ENCODE measurements at regions not wholly inside any gene's neighbourhood (a gene's known extent, or its start where the extent isn't known, plus 50 kb on each side); places are given as distances from the start of the nearest gene placed in this dataset.

DNA sequence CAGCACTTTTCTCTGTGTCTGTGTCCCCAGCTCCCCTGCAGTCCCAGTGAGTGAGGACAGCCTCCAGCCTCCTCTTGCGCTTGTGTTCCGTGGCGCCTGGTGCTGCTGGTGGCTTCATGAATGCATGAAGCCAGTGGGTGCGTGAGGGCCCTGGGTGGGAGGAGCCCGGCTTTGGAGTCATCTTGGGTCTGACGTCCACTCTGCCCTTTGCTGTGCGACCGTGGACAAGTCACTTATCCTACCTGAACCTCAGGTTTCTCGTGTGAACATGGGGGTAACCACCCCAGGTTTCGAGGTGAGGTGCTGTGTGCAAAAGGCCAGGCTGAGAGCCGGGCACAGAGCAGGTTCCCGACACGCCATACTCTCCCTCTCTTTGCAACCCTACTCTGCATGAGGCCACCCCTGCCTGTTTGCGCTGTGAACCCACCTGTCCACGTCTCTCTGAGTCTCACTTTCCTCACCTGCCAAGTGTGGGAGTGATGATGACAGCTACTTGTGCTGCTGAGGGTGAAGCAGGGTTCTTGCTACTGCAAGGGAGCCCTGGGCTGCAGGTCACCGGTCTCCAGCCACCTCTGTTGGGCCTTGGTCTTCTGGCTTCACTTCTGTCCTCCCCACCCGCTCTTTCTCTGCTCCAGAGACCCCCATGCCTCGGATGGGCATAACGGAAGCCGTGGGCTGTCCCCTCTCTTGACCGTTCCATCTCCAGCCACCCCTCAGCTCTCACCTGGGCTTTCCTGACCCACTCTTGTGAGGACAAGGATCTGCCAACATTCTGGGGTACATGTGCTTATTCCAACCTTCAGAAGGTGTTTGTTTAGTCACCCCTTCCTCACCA is 537.6 kb downstream of the TBC1D22A start:
- DNase-seq: no peak
- no peak overlapping the region for H3K4me3 ChIP-seq
- H3K27ac ChIP-seq: no peak overlapping the region
- TF ChIP-seq CTCF (IDR thresholded peaks at IDR 0.05): no peak
- H3K27me3 ChIP-seq: peaks cover 0 to 14% of the 10 kb centered on the region in 2 donors
- no peak for ATAC-seq
- no peaks in the 10 kb centered on the region for H3K36me3 ChIP-seq
- H3K4me1 ChIP-seq: no peaks in the 10 kb centered on the region
- H3K9me3 ChIP-seq: no peaks in the 10 kb centered on the region
- intact Hi-C loops (cut with DNase I): no loop called here

- Histone ChIP-seq H3K9me3 (no peaks in the 10 kb centered on the region), H3K4me1 (no peaks in the 10 kb centered on the region), H3K27me3 (peaks cover 0 to 14% of the 10 kb centered on the region in 2 donors), H3K36me3 (no peaks in the 10 kb centered on the region), H3K27ac (no peak overlapping the region), H3K4me3 (no peak overlapping the region)
- intact Hi-C loops (cut with DNase I): no loop called here
- no peak for ATAC-seq
- no peak for DNase-seq
- TF ChIP-seq CTCF (IDR thresholded peaks at IDR 0.05): no peak
Measured at GRCh38 chr22:47299211-47299862, 536.9 kb downstream of the TBC1D22A start.

- no peak overlapping the region for H3K27ac ChIP-seq
- DNase-seq (no peak), ATAC-seq (no peak)
- H3K4me1 ChIP-seq: no peaks in the 10 kb centered on the region
- TF ChIP-seq CTCF (IDR thresholded peaks at IDR 0.05): no peak
- intact Hi-C loops (cut with DNase I): no loop called here
- H3K36me3 ChIP-seq: no peaks in the 10 kb centered on the region
- no peak overlapping the region for H3K4me3 ChIP-seq
- peaks cover 0 to 14% of the 10 kb centered on the region in 2 donors for H3K27me3 ChIP-seq
- H3K9me3 ChIP-seq: no peaks in the 10 kb centered on the region
Measured at GRCh38 chr22:47298017-47298785, 535.8 kb downstream of the TBC1D22A start.

- no peak for TF ChIP-seq CTCF (IDR thresholded peaks at IDR 0.05)
- Histone ChIP-seq H3K4me1 (no peaks in the 10 kb centered on the region), H3K27ac (no peak overlapping the region), H3K36me3 (no peaks in the 10 kb centered on the region), H3K4me3 (no peak overlapping the region), H3K9me3 (no peaks in the 10 kb centered on the region), H3K27me3 (peaks cover 0 to 14% of the 10 kb centered on the region in 2 donors)
- no peak for DNase-seq
- intact Hi-C loops (cut with DNase I): no loop called here
- ATAC-seq: no peak
Measured at GRCh38 chr22:47297261-47298016, 535.0 kb downstream of the TBC1D22A start.

Data from left lung (tissue), 4 donors.